RWPE1 (cell line): ENCODE measurements at regions not wholly inside any gene's neighbourhood (a gene's known extent, or its start where the extent isn't known, plus 50 kb on each side); places are given as distances from the start of the nearest gene placed in this dataset.
"Not testable (repeated sequence)": the region's sequence is repeated elsewhere in the genome, so short reads cannot be mapped to it uniquely, and the experiment has no call there.

Experiments used
- CTCF ChIA-PET: fragments of 350-600 bp; sonication (Branson Sonifier 250); formaldehyde crosslinking; extraction: SDS; loops from one replicate; lab custom pipeline; 2021; lab: Yijun Ruan, JAX
- POLR2A ChIA-PET: fragments of 400-600 bp; formaldehyde crosslinking; extraction: SDS; loops from one replicate; lab custom pipeline; 2020; ENCODE audit warnings: antibody characterized with exemption; ENCODE audit not compliant: low non-redundant PET; lab: Yijun Ruan, JAX
- DNase-seq: peaks from one replicate; pipeline ENCODE4 v3.0.0; 2012; ENCODE audit warnings: low spot score
- H3K27ac ChIP-seq: fragments of 450-650 bp; 2 replicates; pipeline ENCODE4 v1.5.1; 2017
- TF ChIP-seq, protein P1 (sequence below): fragments of 450-650 bp; conservative IDR thresholded peaks from 2 replicates; pipeline ENCODE4 v1.5.1; 2017; ENCODE audit warnings: low read depth, mild to moderate bottlenecking

DNA sequence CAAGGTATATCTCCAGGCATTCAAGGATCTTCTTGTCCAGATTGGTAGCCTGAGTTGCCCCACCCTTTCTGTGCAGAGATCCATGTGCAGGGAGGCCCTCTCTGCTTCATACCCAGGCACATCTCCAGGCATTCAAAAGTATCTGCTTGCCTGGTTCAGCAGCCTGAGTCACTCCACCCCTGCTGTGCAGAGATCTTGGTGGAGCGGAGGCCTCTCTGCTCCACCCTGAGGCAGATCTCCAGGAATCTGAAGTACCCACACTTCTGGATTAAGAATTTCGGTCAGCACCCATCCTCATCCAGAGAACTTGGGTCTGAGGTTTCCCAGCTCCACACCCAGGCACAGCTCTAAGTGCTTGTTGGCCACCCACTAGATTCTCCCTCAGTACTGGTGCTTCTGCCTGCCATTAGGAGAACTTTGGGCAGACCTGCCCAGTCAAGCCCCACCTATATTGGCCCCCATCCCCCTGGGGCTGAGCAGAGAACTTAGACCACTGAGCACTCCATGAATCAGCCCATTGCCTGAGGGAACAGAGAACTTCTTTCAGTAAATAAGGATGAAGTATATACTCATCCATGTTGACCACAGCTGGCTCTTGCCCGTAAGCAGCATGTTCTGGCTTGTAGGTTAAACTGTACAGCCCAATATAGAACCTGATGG is 199.5 kb upstream of the ZCCHC13 start:
- CTCF ChIA-PET = interaction anchor here (0.6 to 0.7 kb wide), 2 partner anchors 8 to 47 kb away, joined by 3 read pairs; no protein-coding TSS in a partner anchor
- POLR2A ChIA-PET = no interaction called here
- H3K27ac ChIP-seq = no peak overlapping the region
- TF ChIP-seq, protein P1, sequence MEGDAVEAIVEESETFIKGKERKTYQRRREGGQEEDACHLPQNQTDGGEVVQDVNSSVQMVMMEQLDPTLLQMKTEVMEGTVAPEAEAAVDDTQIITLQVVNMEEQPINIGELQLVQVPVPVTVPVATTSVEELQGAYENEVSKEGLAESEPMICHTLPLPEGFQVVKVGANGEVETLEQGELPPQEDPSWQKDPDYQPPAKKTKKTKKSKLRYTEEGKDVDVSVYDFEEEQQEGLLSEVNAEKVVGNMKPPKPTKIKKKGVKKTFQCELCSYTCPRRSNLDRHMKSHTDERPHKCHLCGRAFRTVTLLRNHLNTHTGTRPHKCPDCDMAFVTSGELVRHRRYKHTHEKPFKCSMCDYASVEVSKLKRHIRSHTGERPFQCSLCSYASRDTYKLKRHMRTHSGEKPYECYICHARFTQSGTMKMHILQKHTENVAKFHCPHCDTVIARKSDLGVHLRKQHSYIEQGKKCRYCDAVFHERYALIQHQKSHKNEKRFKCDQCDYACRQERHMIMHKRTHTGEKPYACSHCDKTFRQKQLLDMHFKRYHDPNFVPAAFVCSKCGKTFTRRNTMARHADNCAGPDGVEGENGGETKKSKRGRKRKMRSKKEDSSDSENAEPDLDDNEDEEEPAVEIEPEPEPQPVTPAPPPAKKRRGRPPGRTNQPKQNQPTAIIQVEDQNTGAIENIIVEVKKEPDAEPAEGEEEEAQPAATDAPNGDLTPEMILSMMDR = no peak
- peak; percentile 31 for DNase-seq

DNA sequence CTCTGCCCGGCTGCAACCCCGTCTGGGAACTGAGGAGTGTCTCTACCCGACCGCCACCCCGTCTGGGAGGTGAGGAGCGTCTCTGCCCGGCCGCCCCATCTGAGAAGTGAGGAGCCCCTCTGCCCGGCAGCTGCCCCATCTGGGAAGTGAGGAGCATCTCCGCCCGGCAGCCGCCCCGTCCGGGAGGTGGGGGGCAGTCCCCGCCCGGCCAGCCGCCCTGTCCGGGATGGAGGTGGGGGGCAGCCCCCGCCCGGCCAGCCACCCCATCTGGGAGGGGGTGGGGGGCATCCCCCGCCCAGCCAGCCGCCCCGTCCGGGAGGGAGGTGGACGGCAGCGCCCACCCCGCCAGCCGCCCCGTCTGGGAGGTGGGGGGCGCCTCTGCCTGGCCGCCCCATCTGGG is 205.6 kb upstream of the ZCCHC13 start:
- POLR2A ChIA-PET, H3K27ac ChIP-seq, CTCF ChIA-PET, DNase-seq: not testable (repeated sequence)

DNA sequence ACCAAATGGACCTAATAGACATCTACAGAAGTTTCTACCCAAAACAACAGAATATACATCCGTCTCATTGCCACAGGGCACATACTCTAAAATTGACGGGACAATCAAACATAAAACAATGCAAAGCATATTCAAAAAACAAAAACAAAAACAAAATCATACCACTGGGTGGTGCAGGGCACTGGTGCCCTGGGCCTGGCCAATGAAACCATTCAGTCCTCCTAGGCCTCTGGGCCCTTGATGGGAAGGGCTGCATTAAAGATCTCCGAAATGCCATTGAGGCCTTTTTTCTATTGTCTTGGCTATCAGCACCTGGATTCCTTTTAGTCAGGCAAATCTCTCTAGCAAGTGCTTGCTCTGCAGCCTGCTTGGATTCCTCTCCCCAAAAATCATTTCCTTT is 213.9 kb upstream of the ZCCHC13 start:
- H3K27ac ChIP-seq = no peak overlapping the region
- POLR2A ChIA-PET = no interaction called here
- TF ChIP-seq, protein P1 = no peak
- no peak for DNase-seq
- CTCF ChIA-PET = no interaction called here

DNA sequence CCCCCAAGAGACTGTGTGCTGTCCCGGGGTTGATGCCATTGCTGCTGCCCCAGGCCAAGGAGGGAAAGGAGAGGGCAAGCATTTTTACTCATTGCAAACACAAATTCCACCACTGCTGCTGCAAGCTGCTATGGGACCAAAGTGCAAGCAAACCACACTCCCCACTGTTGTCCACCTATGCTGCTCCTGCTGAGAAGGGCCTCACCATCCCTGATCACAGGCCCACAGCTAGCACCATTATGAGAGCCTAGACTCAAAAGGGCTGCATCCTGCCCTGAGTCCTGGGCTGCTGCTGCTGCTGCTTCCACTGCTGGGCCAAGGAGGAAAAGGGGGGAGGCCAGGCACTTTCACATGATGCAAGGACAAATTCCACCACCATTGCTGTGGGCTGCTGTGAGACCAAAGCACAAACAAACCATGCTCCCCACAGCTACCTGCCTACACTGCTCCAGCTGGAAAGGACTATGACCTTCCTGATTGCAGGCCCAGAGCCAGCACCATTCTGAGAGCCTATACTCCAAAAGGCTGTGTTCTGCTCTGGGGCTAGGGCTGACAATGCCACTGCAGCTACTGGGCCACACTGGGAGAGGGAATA is 218.2 kb upstream of the ZCCHC13 start:
- CTCF ChIA-PET = interaction anchor here (0.6 kb wide), 1 partner anchor 270 kb away, joined by 3 read pairs; no protein-coding TSS in a partner anchor
- no peak overlapping the region for H3K27ac ChIP-seq
- POLR2A ChIA-PET = no interaction called here
- DNase-seq = no peak
- TF ChIP-seq, protein P1 = no peak

DNA sequence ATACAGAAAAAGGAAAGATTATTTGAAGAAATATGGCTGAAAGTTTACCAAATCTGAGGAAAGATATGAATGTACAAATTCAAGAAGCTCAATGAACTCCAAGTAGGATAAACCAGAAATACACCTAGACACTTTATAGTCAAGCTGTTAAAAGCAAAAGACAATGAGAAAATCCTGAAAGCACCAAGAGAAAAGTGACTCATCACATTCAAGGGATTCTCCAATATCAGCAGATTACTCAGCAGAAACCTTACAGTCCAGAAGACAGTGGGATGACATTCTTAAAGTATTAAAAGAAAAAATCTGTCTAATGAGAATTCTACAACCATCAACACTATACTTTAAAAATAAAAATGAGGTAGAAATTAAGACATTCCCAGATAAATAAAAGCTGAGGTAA is 223.8 kb upstream of the ZCCHC13 start:
- DNase-seq = no peak
- POLR2A ChIA-PET = no interaction called here
- CTCF ChIA-PET = no interaction called here
- TF ChIP-seq, protein P1 = no peak
- H3K27ac ChIP-seq = no peak overlapping the region

DNA sequence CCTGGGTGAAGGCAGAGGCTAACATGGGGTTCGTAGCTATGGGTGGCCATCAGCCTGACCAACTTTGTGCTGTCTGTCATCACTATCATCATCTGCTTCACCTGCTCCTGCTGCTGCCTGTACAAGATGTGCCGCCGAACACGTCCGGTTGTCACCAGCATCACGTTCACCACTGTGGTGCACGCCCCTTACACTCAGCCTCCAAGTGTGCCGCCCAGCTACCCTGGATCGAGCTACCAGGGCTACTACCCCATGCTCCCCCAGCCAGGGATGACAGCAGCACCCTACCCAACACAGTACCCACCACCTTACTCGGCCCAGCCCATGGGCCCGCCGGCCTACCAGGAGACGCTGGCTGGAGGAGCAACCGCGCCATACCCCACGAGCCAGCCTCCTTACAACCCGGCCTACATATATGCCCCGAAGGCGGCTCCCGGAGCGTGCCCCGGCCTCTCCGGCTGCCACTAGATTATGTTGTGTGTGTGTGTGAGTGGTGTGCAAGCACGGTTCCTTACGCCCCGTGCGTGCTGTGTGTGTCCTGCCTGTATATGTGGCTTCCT is 213.4 kb upstream of the XIST start:
- ChIA-PET CTCF (no interaction called here), POLR2A (no interaction called here)
- no peak overlapping the region for H3K27ac ChIP-seq
- TF ChIP-seq, protein P1 = no peak
- DNase-seq = no peak
